ENCODE measurements at regions not wholly inside any gene's neighbourhood (a gene's known extent, or its start where the extent isn't known, plus 50 kb on each side); places are given as distances from the start of the nearest gene placed in this dataset.

- no peak for DNase-seq (ENCODE audit: low read depth)
Measured at GRCh38 chr4:177573507-177573906, 131.3 kb upstream of the AGA start.

- DNase-seq (ENCODE audit: low read depth) = no peak
Measured at GRCh38 chr4:177574446-177574845, 132.2 kb upstream of the AGA start.

GRCh38 chr4:177579649-177580048 is 137.4 kb upstream of the AGA start:
- no peak for DNase-seq (ENCODE audit: low read depth)

GRCh38 chr4:177582992-177583391 is 140.8 kb upstream of the AGA start:
- DNase-seq (ENCODE audit: low read depth) = no peak

GRCh38 chr4:177587989-177588388 is 145.8 kb upstream of the AGA start:
- no peak for DNase-seq (ENCODE audit: low read depth)

- no peak for DNase-seq (ENCODE audit: low read depth)
Measured at GRCh38 chr4:177595386-177595785, 153.1 kb upstream of the AGA start.

GRCh38 chr4:177596035-177596434 is 153.8 kb upstream of the AGA start:
- no peak for DNase-seq (ENCODE audit: low read depth)

GRCh38 chr4:177596991-177597390 is 154.8 kb upstream of the AGA start:
- DNase-seq (ENCODE audit: low read depth) = no peak

- DNase-seq (ENCODE audit: low read depth) = no peak
Measured at GRCh38 chr4:177605252-177605651, 163.0 kb upstream of the AGA start.

GRCh38 chr4:177607111-177607573 is 164.9 kb upstream of the AGA start:
- no peak for DNase-seq (ENCODE audit: low read depth)

GRCh38 chr4:177611974-177612664 is 169.9 kb upstream of the AGA start:
- DNase-seq (ENCODE audit: low read depth) = no peak

- DNase-seq (ENCODE audit: low read depth) = no peak
Measured at GRCh38 chr4:177612684-177613083, 170.4 kb upstream of the AGA start.

- DNase-seq (ENCODE audit: low read depth) = no peak
Measured at GRCh38 chr4:177632481-177632880, 190.2 kb upstream of the AGA start.

- DNase-seq (ENCODE audit: low read depth) = no peak
Measured at GRCh38 chr4:177638871-177639270, 196.6 kb upstream of the AGA start.

GRCh38 chr4:177640864-177641263 is 198.6 kb upstream of the AGA start:
- no peak for DNase-seq (ENCODE audit: low read depth)

- no peak for DNase-seq (ENCODE audit: low read depth)
Measured at GRCh38 chr4:177660223-177660622, 218.0 kb upstream of the AGA start.

GRCh38 chr4:177667687-177668086 is 225.4 kb upstream of the AGA start:
- DNase-seq (ENCODE audit: low read depth) = no peak

- DNase-seq (ENCODE audit: low read depth) = no peak
Measured at GRCh38 chr4:177671387-177671786, 229.2 kb upstream of the AGA start.

- DNase-seq (ENCODE audit: low read depth) = no peak
Measured at GRCh38 chr4:177671845-177672244, 229.6 kb upstream of the AGA start.

GRCh38 chr4:177673985-177674489 is 231.8 kb upstream of the AGA start:
- no peak for DNase-seq (ENCODE audit: low read depth)

- no peak for DNase-seq (ENCODE audit: low read depth)
Measured at GRCh38 chr4:177680308-177680707, 238.1 kb upstream of the AGA start.

GRCh38 chr4:177681902-177682301 is 239.7 kb upstream of the AGA start:
- no peak for DNase-seq (ENCODE audit: low read depth)

- DNase-seq (ENCODE audit: low read depth) = no peak
Measured at GRCh38 chr4:177687117-177687516, 244.9 kb upstream of the AGA start.

GRCh38 chr4:177692907-177693306 is 250.7 kb upstream of the AGA start:
- DNase-seq (ENCODE audit: low read depth) = no peak

Measured in activated gamma-delta T cell treated with anti-CD3 and anti-CD28 coated beads, Interleukin-2, amount 50 U/mL, for 16 hours (primary cell).